H9 (cell line): ENCODE measurements at regions not wholly inside any gene's neighbourhood (a gene's known extent, or its start where the extent isn't known, plus 50 kb on each side); places are given as distances from the start of the nearest gene placed in this dataset.

Experiments
- DNase-seq: peaks from one replicate; pipeline ENCODE4 v3.0.0-alpha.2; 2017
- H2AFZ ChIP-seq: one replicate; pipeline ENCODE4 v1.6.1; 2013; ENCODE audit warnings: mild to moderate bottlenecking, low read length, control low read depth, moderate library complexity
- H2AK5ac ChIP-seq: 2 replicates; pipeline ENCODE4 v1.6.1; 2013; ENCODE audit warnings: low read length, control low read depth, mixed read lengths; ENCODE audit not compliant: insufficient read length
- H2BK120ac ChIP-seq: one replicate; pipeline ENCODE4 v1.6.1; 2013; ENCODE audit warnings: low read depth, mild to moderate bottlenecking, low read length, control low read depth, inconsistent platforms; ENCODE audit not compliant: poor library complexity, severe bottlenecking
- H2BK12ac ChIP-seq: 2 replicates; pipeline ENCODE4 v1.6.1; 2013; ENCODE audit warnings: low read length, control low read depth, mixed read lengths, low read depth; ENCODE audit not compliant: insufficient read length
- H2BK15ac ChIP-seq: 2 replicates; pipeline ENCODE4 v1.6.1; 2013; ENCODE audit warnings: low read depth, low read length, control low read depth
- H2BK20ac ChIP-seq: one replicate; pipeline ENCODE4 v1.6.1; 2013; ENCODE audit warnings: low read depth, mild to moderate bottlenecking, low read length, control low read depth, inconsistent platforms; ENCODE audit not compliant: poor library complexity, severe bottlenecking
- H2BK5ac ChIP-seq: 2 replicates; pipeline ENCODE4 v1.6.1; 2013; ENCODE audit warnings: low read length, control low read depth, mixed read lengths; ENCODE audit not compliant: insufficient read length
- H3K14ac ChIP-seq: 2 replicates; pipeline ENCODE4 v1.6.1; 2013; ENCODE audit warnings: low read length, control low read depth; ENCODE audit not compliant: insufficient read depth
- H3K18ac ChIP-seq: 2 replicates; pipeline ENCODE4 v1.6.1; 2013; ENCODE audit warnings: low read depth, mild to moderate bottlenecking, mixed read lengths, low read length, control low read depth; ENCODE audit not compliant: insufficient read length
- H3K23ac ChIP-seq: 2 replicates; pipeline ENCODE4 v1.6.1; 2013; ENCODE audit warnings: low read length, control low read depth, mixed read lengths, low read depth; ENCODE audit not compliant: insufficient read length
- H3K23me2 ChIP-seq: 2 replicates; pipeline ENCODE4 v1.6.1; 2013; ENCODE audit warnings: low read depth, mild to moderate bottlenecking, mixed read lengths, low read length, control low read depth; ENCODE audit not compliant: insufficient read length, poor library complexity, severe bottlenecking
- H3K27ac ChIP-seq: 2 replicates; pipeline ENCODE4 v1.5.1; 2013; ENCODE audit warnings: low read length, control low read depth, mixed read lengths, low read depth; ENCODE audit not compliant: insufficient read length
- H3K27me3 ChIP-seq: 2 replicates; pipeline ENCODE4 v1.6.1; 2013; ENCODE audit warnings: low read length, control low read depth, inconsistent platforms; ENCODE audit not compliant: insufficient read depth
- H3K4ac ChIP-seq: 2 replicates; pipeline ENCODE4 v1.6.1; 2013; ENCODE audit warnings: low read depth, mild to moderate bottlenecking, control low read depth, inconsistent platforms, low read length, moderate library complexity
- H3K4me1 ChIP-seq: 2 replicates; pipeline ENCODE4 v1.6.1; 2013; ENCODE audit warnings: low read length, control low read depth, inconsistent platforms; ENCODE audit not compliant: insufficient read depth
- H3K4me2 ChIP-seq: 2 replicates; pipeline ENCODE4 v1.6.1; 2013; ENCODE audit warnings: low read length, control low read depth, mixed read lengths; ENCODE audit not compliant: insufficient read length, insufficient read depth
- H3K56ac ChIP-seq: 2 replicates; pipeline ENCODE4 v1.6.1; 2013; ENCODE audit warnings: low read depth, mild to moderate bottlenecking, mixed read lengths, low read length, control low read depth; ENCODE audit not compliant: insufficient read length
- H3K79me1 ChIP-seq: 2 replicates; pipeline ENCODE4 v1.6.1; 2013; ENCODE audit warnings: low read depth, mild to moderate bottlenecking, moderate library complexity, low read length, control low read depth, inconsistent platforms; ENCODE audit not compliant: insufficient read depth, poor library complexity, severe bottlenecking
- H3K79me2 ChIP-seq: 2 replicates; pipeline ENCODE4 v1.6.1; 2013; ENCODE audit warnings: low read length, control low read depth, inconsistent platforms; ENCODE audit not compliant: insufficient read depth
- H3K9ac ChIP-seq: 2 replicates; pipeline ENCODE4 v1.6.1; 2013; ENCODE audit warnings: low read length, control low read depth, mixed read lengths; ENCODE audit not compliant: insufficient read length; ENCODE audit errors: extremely low read depth
- H3K9me3 ChIP-seq: one replicate; pipeline ENCODE4 v1.6.1; 2013; ENCODE audit warnings: low read depth, low read length, inconsistent platforms; ENCODE audit not compliant: control insufficient read depth
- H3T11ph ChIP-seq: one replicate; pipeline ENCODE4 v1.6.1; 2013; ENCODE audit warnings: mild to moderate bottlenecking, low read length, control low read depth, inconsistent platforms
- H4K20me1 ChIP-seq: one replicate; pipeline ENCODE4 v1.6.1; 2013; ENCODE audit not compliant: control insufficient read depth, insufficient read length, insufficient read depth
- H4K5ac ChIP-seq: 2 replicates; pipeline ENCODE4 v1.6.1; 2013; ENCODE audit warnings: low read depth, mild to moderate bottlenecking, mixed read lengths, low read length, control low read depth; ENCODE audit not compliant: insufficient read length
- H4K8ac ChIP-seq: replicated peaks from 2 replicates; pipeline ENCODE4 v1.6.1; 2013; ENCODE audit warnings: low read length, control low read depth, mixed read lengths, low read depth; ENCODE audit not compliant: insufficient read length
- H4K91ac ChIP-seq: 2 replicates; pipeline ENCODE4 v1.6.1; 2013; ENCODE audit warnings: low read depth, mild to moderate bottlenecking, moderate library complexity, mixed read lengths, low read length, control low read depth; ENCODE audit not compliant: insufficient read length
- H3K27ac Mint-ChIP-seq, 3 experiments: 2 replicates in 2 of 3; 3 replicates in 1 of 3; pipeline ENCODE4 v1.8.0; 2020 to 2021; ENCODE audit warnings: mixed read lengths in 3 of 3, mild to moderate bottlenecking in 1 of 3, moderate library complexity in 1 of 3
- H3K27me3 Mint-ChIP-seq: 2 replicates; pipeline ENCODE4 v1.8.0; 2021; ENCODE audit warnings: low read depth, mild to moderate bottlenecking, moderate library complexity, mixed read lengths
- H3K36me3 Mint-ChIP-seq, 3 experiments: 2 replicates in 2 of 3; 3 replicates in 1 of 3; pipeline ENCODE4 v1.8.0; 2020 to 2021; ENCODE audit warnings: low read depth in 3 of 3, mixed read lengths in 3 of 3; ENCODE audit not compliant: insufficient read depth in 1 of 3
- H3K4me1 Mint-ChIP-seq, 2 experiments: 2 replicates each; pipeline ENCODE4 v1.8.0; 2020; ENCODE audit warnings: mixed read lengths in 2 of 2
- H3K4me3 Mint-ChIP-seq, 2 experiments: 2 replicates in 1 of 2; 3 replicates in 1 of 2; pipeline ENCODE4 v1.8.0; 2020 to 2021; ENCODE audit warnings: mild to moderate bottlenecking in 2 of 2, mixed read lengths in 2 of 2, moderate library complexity in 1 of 2
- H3K9me3 Mint-ChIP-seq, 2 experiments: 2 replicates in 1 of 2; 3 replicates in 1 of 2; pipeline ENCODE4 v1.8.0; 2020; ENCODE audit warnings: mild to moderate bottlenecking in 2 of 2, mixed read lengths in 2 of 2, moderate library complexity in 1 of 2
- WGBS: extraction: QIAGEN DNeasy Blood & Tissue Kit; methylation state at CpG from one replicate; pipeline ENCODE4 v1.1.7; 2013; ENCODE audit warnings: missing lambda C conversion rate, low lambda C conversion rate, mixed read lengths; ENCODE audit not compliant: insufficient read length; ENCODE audit errors: extremely low coverage; 5-methylcytosine and 5-hydroxymethylcytosine counted together
- TF ChIP-seq, protein P1 (sequence below): fragments of 200-600 bp; sonication (generic); conservative IDR thresholded peaks from 3 replicates; pipeline ENCODE4 v1.8.0; 2021; ENCODE audit warnings: antibody characterized with exemption, mild to moderate bottlenecking

DNA sequence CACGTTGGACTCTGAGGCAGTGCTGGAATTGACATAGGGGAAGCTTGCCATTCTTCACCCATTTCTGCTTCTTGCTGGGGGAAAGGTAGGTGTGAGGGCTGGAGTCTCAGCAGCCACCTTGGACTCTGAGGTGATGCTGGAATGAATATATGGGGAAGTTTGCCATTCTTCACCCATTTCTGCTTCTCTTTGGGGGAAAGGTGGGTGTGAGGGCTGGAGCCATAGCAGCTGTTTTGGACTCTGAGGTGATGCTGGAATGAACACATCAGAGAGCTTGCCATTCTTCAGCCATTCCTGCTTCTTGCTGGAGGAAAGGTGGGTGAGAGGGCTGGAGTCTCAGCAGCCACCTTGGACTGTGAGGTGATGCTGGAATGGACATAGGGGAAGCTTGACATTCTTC is 115.1 kb downstream of the CRLF2 start:
- peaks cover 6% of the 10 kb centered on the region for H3K9me3 ChIP-seq
- no peak overlapping the region for H2BK20ac ChIP-seq
- no peak overlapping the region for H3K14ac ChIP-seq
- H3T11ph ChIP-seq, result no peak overlapping the region
- H2BK15ac ChIP-seq, result no peak overlapping the region
- H3K79me2 ChIP-seq, result no peaks in the 10 kb centered on the region
- no peaks in the 10 kb centered on the region for H3K27me3 ChIP-seq
- no peak overlapping the region for H3K27ac ChIP-seq
- H4K91ac ChIP-seq, result no peak overlapping the region
- H3K56ac ChIP-seq, result no peak overlapping the region
- TF ChIP-seq, protein P1, sequence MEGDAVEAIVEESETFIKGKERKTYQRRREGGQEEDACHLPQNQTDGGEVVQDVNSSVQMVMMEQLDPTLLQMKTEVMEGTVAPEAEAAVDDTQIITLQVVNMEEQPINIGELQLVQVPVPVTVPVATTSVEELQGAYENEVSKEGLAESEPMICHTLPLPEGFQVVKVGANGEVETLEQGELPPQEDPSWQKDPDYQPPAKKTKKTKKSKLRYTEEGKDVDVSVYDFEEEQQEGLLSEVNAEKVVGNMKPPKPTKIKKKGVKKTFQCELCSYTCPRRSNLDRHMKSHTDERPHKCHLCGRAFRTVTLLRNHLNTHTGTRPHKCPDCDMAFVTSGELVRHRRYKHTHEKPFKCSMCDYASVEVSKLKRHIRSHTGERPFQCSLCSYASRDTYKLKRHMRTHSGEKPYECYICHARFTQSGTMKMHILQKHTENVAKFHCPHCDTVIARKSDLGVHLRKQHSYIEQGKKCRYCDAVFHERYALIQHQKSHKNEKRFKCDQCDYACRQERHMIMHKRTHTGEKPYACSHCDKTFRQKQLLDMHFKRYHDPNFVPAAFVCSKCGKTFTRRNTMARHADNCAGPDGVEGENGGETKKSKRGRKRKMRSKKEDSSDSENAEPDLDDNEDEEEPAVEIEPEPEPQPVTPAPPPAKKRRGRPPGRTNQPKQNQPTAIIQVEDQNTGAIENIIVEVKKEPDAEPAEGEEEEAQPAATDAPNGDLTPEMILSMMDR, result no peak
- Mint-ChIP-seq H3K4me1 (peaks cover 8 to 10% of the 10 kb centered on the region in 2 experiments), H3K27me3 (peaks cover 18% of the 10 kb centered on the region), H3K36me3 (peaks cover 2 to 15% (median 12%) of the 10 kb centered on the region in 3 experiments; a peak in 6 of 7 replicates), H3K4me3 (no peak overlapping the region), H3K9me3 (peaks cover 23 to 30% of the 10 kb centered on the region in 2 experiments), H3K27ac (0 out of 7 replicates have a peak overlapping the region, but pooled peaks of 1 of the 3 experiments have one; percentile 11)
- no peak overlapping the region for H3K9ac ChIP-seq
- no peak overlapping the region for H3K4ac ChIP-seq
- no peak overlapping the region for H2BK120ac ChIP-seq
- H3K23ac ChIP-seq, result no peak overlapping the region
- no peak overlapping the region for H4K5ac ChIP-seq
- no peaks in the 10 kb centered on the region for H4K20me1 ChIP-seq
- no peaks in the 10 kb centered on the region for H3K79me1 ChIP-seq
- no peak overlapping the region for H3K18ac ChIP-seq
- no peak overlapping the region for H2BK5ac ChIP-seq
- no peaks in the 10 kb centered on the region for H3K4me1 ChIP-seq
- no peak overlapping the region for H3K4me2 ChIP-seq
- no peak overlapping the region for H4K8ac ChIP-seq
- H2AFZ ChIP-seq, result no peak overlapping the region
- no peaks in the 10 kb centered on the region for H3K23me2 ChIP-seq
- H2BK12ac ChIP-seq, result no peak overlapping the region
- WGBS, result no CpG with 5 or more reads among the region's 1 CpG
- no peak overlapping the region for H2AK5ac ChIP-seq
- DNase-seq, result no peak
